ENCODE measurements at regions not wholly inside any gene's neighbourhood (a gene's known extent, or its start where the extent isn't known, plus 50 kb on each side); places are given as distances from the start of the nearest gene placed in this dataset.

DNA sequence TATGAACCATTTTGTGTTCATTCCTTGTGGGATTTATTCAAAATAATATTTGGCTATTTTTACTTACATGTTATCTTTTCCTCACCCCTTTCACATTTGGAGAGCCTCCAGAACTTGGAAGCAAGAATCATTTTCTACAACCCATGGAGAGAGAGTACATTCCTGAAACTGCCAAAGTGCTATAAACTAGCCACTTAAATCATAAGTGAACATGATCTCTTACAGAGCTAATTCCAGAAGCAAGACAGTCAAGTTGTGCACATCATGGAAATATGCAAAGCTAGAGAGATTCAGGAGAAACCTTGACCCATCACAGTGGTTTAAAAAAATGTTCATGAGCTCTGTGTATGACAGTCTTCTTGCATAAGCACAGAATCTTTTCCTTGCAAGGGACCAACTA lies 883.6 kb upstream of the C9orf72 start:
- Mint-ChIP-seq H3K36me3 (no peaks in the 10 kb centered on the region), H3K4me1 (no peaks in the 10 kb centered on the region), H3K27me3 (ENCODE audit: insufficient read depth, low read depth) (no peaks in the 10 kb centered on the region), H3K9me3 (no peaks in the 10 kb centered on the region), H3K27ac (no peak overlapping the region), H3K4me3 (no peak overlapping the region)
- no peak overlapping the region for H2AFZ ChIP-seq (replicated peaks)
- no peak overlapping the region for H3K27ac ChIP-seq
- no peaks in the 10 kb centered on the region for H4K20me1 ChIP-seq (ENCODE audit: low read depth)
- H3K4me1 ChIP-seq = no peaks in the 10 kb centered on the region
- no peaks in the 10 kb centered on the region for H3K79me2 ChIP-seq (ENCODE audit: low read depth)
- H3K4me3 ChIP-seq = no peak overlapping the region
- no peak overlapping the region for H3K4me2 ChIP-seq
- no peak for DNase-seq (ENCODE audit: low spot score)
- no peak for TF ChIP-seq EZH2phosphoT487 (IDR thresholded peaks at IDR 0.05)
- TF ChIP-seq EZH2 (IDR thresholded peaks at IDR 0.05) = no peak
- no peak for TF ChIP-seq CTCF (IDR thresholded peaks at IDR 0.05)
- H3K36me3 ChIP-seq = no peaks in the 10 kb centered on the region
- no peaks in the 10 kb centered on the region for H3K9me3 ChIP-seq (ENCODE audit: low read depth)
- H3F3A ChIP-seq (ENCODE audit: low read depth) = no peaks in the 10 kb centered on the region
- no peak overlapping the region for H3K9ac ChIP-seq
- no peaks in the 10 kb centered on the region for H3K27me3 ChIP-seq

DNA sequence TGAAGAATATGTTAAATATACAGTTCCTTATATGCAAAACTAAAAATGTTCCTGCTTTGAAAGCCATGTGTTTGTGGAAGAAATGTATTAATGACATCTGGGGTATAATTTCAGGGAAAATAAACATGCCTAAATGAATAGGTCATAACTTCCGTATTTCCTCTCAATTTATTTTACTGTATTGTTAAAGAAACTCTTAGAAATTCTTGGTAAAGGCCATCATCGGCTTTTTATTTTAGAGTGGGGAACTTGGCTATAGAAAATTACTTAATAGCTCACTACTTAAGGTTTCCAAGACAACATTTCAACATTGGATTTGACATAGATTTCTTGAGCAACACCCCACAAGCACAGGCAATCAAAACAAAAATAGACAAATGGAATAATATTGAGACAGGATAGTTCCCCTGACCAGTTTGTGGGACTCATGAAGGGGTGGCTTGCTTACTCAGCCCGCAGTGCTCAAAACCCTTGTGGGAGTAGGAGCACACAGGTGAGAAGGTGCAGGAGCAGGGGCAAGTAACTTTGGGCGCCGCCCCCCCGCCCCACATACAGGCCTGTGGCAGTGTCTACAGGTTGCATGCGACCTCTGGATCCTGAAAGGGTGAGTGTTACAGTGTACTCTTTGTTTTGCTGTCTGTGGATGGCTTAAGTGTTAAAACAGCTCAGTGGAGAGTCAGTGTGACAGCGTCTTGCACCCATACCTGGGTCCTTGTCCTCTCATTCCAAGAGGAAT lies 891.4 kb upstream of the C9orf72 start:
- Histone ChIP-seq H3K36me3 (no peaks in the 10 kb centered on the region), H3K9me3 (ENCODE audit: low read depth) (no peaks in the 10 kb centered on the region), H3K4me2 (no peak overlapping the region), H2AFZ (replicated peaks) (no peak overlapping the region), H3K79me2 (ENCODE audit: low read depth) (no peaks in the 10 kb centered on the region), H3K27ac (no peak overlapping the region), H3K27me3 (no peaks in the 10 kb centered on the region), H4K20me1 (ENCODE audit: low read depth) (no peaks in the 10 kb centered on the region), H3F3A (ENCODE audit: low read depth) (no peaks in the 10 kb centered on the region), H3K4me1 (no peaks in the 10 kb centered on the region), H3K4me3 (no peak overlapping the region), H3K9ac (no peak overlapping the region)
- no peak overlapping the region for H3K4me3 Mint-ChIP-seq
- no peaks in the 10 kb centered on the region for H3K4me1 Mint-ChIP-seq
- no peak overlapping the region for H3K27ac Mint-ChIP-seq
- no peaks in the 10 kb centered on the region for H3K36me3 Mint-ChIP-seq
- peaks cover 5% of the 10 kb centered on the region for H3K9me3 Mint-ChIP-seq
- TF ChIP-seq CTCF (IDR thresholded peaks at IDR 0.05) = no peak
- no peak for TF ChIP-seq EZH2 (IDR thresholded peaks at IDR 0.05)
- H3K27me3 Mint-ChIP-seq (ENCODE audit: insufficient read depth, low read depth) = no peaks in the 10 kb centered on the region
- DNase-seq (ENCODE audit: low spot score) = no peak

DNA sequence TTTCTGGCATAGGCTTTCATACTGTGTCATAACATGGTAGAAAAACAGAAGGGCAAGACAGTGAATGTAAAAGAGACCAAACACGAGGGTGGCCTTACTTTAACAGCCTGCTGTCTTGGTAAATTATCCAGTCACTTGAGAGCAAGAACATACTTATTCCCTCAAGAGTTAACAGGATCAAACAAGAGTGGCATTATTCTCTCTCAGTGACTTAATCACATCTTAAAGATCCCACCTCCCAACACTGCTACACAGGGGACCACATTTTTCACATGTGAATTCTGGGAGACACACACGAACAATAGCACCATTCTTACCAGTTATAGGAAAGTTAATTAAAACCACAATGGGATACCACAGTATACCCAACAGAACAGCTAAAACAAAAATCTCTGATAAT lies 898.0 kb upstream of the C9orf72 start:
- Mint-ChIP-seq H3K27ac (no peak overlapping the region), H3K4me3 (no peak overlapping the region)
- H3K4me3 ChIP-seq = no peak overlapping the region

More for the DNA sequence above, 898.0 kb upstream of the C9orf72 start:
- Histone ChIP-seq H3K4me1 (no peaks in the 10 kb centered on the region), H3F3A (ENCODE audit: low read depth) (no peaks in the 10 kb centered on the region), H3K27me3 (no peaks in the 10 kb centered on the region), H2AFZ (replicated peaks) (no peak overlapping the region), H3K9me3 (ENCODE audit: low read depth) (no peaks in the 10 kb centered on the region), H3K9ac (no peak overlapping the region), H3K36me3 (no peaks in the 10 kb centered on the region), H3K27ac (no peak overlapping the region), H3K4me2 (no peak overlapping the region), H4K20me1 (ENCODE audit: low read depth) (no peaks in the 10 kb centered on the region), H3K79me2 (ENCODE audit: low read depth) (no peaks in the 10 kb centered on the region)
- TF ChIP-seq EZH2 (IDR thresholded peaks at IDR 0.05) (no peak), CTCF (IDR thresholded peaks at IDR 0.05) (no peak), EZH2phosphoT487 (IDR thresholded peaks at IDR 0.05) (no peak)
- no peaks in the 10 kb centered on the region for H3K4me1 Mint-ChIP-seq
- H3K27me3 Mint-ChIP-seq (ENCODE audit: insufficient read depth, low read depth) = no peaks in the 10 kb centered on the region
- DNase-seq (ENCODE audit: low spot score) = no peak
- no peaks in the 10 kb centered on the region for H3K36me3 Mint-ChIP-seq
- H3K9me3 Mint-ChIP-seq = peaks cover 2% of the 10 kb centered on the region

Measured in neural progenitor cell (in vitro differentiated cells).